ES-I3 (cell line): ENCODE measurements at regions not wholly inside any gene's neighbourhood (a gene's known extent, or its start where the extent isn't known, plus 50 kb on each side); places are given as distances from the start of the nearest gene placed in this dataset.

Source experiments
- H3K36me3 ChIP-seq: 2 replicates; pipeline ENCODE4 v1.6.1; 2013; ENCODE audit warnings: mild to moderate bottlenecking, low read length, control low read depth, moderate library complexity; ENCODE audit not compliant: insufficient read depth
- H3K4me1 ChIP-seq: 2 replicates; pipeline ENCODE4 v1.6.1; 2013; ENCODE audit warnings: mild to moderate bottlenecking, control low read depth, low read length; ENCODE audit not compliant: insufficient read depth
- H3K9ac ChIP-seq: 2 replicates; pipeline ENCODE4 v1.6.1; 2013; ENCODE audit warnings: low read depth, mild to moderate bottlenecking, low read length, moderate library complexity
- H3K9me3 ChIP-seq: 2 replicates; pipeline ENCODE4 v1.6.1; 2013; ENCODE audit warnings: mild to moderate bottlenecking, low read length, moderate library complexity; ENCODE audit not compliant: control insufficient read depth, insufficient read depth

DNA sequence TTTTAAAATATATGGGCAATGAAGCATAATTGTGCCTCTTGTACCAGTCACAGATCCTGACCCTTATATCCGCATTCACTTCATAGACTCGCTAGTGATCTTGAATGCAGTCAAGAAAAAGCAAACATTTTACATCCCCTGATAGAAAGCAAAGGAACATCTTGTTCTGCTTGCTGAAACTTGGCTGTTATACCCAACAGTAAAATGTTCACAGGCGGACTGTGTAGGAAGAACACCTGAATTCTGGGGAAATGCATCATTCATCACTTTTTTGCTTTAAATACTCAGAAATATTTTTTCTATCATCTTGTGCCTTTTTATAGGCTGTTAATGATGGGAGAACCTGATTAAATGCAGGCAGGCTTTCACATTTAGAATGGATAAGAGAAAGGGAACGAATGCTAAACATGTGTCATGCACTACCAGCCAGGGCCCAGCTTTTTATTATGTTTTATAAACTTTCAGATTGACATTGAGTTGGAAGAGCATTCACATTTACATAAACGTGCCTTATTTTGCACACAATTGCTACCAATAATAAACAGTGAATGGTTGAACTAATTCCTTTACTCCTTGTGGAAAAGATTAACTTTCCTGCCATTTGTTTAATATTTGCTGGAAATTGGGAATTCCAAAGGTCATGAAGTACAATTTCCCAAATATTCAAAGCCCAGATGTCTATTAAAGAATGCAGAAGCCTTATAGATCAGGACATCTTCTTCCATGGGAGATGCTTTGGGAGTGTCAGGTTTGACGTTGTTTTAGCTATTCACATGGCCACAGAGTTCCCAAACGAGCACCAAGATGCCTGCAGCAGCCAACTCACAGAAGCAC lies 756.2 kb downstream of the TLE1 start:
- no peaks in the 10 kb centered on the region for H3K4me1 ChIP-seq
- no peaks in the 10 kb centered on the region for H3K36me3 ChIP-seq
- H3K9me3 ChIP-seq = no peaks in the 10 kb centered on the region
- no peak overlapping the region for H3K9ac ChIP-seq

- H3K9me3 ChIP-seq = no peaks in the 10 kb centered on the region
- H3K4me1 ChIP-seq = no peaks in the 10 kb centered on the region
- no peak overlapping the region for H3K9ac ChIP-seq
- H3K36me3 ChIP-seq = no peaks in the 10 kb centered on the region
Measured at GRCh38 chr9:80932181-80932580, 757.2 kb downstream of the TLE1 start.

GRCh38 chr9:80931163-80931562 lies 758.2 kb downstream of the TLE1 start:
- no peaks in the 10 kb centered on the region for H3K9me3 ChIP-seq
- no peaks in the 10 kb centered on the region; the same call in 1 of the 2 replicates for H3K36me3 ChIP-seq
- H3K9ac ChIP-seq = no peak overlapping the region
- no peaks in the 10 kb centered on the region for H3K4me1 ChIP-seq

- Histone ChIP-seq H3K36me3 (no peaks in the 10 kb centered on the region; the same call in 1 of the 2 replicates), H3K4me1 (no peaks in the 10 kb centered on the region), H3K9me3 (no peaks in the 10 kb centered on the region), H3K9ac (no peak overlapping the region)
Measured at GRCh38 chr9:80928697-80929096, 760.6 kb downstream of the TLE1 start.

- H3K36me3 ChIP-seq = no peaks in the 10 kb centered on the region; the same call in 1 of the 2 replicates
- H3K4me1 ChIP-seq = no peaks in the 10 kb centered on the region
- peaks cover 2% of the 10 kb centered on the region; the same call in 1 of the 2 replicates for H3K9me3 ChIP-seq
- no peak overlapping the region for H3K9ac ChIP-seq
Measured at GRCh38 chr9:80926611-80927010, 762.7 kb downstream of the TLE1 start.

- Histone ChIP-seq H3K9ac (no peak overlapping the region), H3K9me3 (peaks cover 7% of the 10 kb centered on the region; the same call in 1 of the 2 replicates), H3K4me1 (no peaks in the 10 kb centered on the region), H3K36me3 (no peaks in the 10 kb centered on the region; the same call in 1 of the 2 replicates)
Measured at GRCh38 chr9:80922544-80922943, 766.8 kb downstream of the TLE1 start.

- H3K4me1 ChIP-seq = no peaks in the 10 kb centered on the region
Measured at GRCh38 chr9:80906728-80907127, 782.6 kb downstream of the TLE1 start.

DNA sequence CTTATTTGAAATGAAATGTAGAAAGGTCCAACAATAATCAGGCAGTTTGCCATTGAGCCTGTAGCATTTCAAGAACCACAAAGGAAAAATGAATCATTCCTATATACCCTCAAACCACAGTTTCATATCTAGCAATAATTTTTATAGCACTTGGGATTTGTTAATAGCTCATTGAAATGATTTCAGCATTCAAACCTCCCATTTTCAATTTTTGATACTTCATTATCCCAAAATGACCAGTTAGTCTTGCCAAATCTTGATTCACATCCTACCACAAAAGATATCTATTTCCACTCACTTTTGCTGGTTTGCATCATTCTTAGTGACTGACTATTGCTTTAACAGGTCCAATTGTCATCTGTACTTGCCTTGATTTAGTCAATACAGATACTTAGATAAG lies 790.1 kb downstream of the TLE1 start:
- Histone ChIP-seq H3K36me3 (no peaks in the 10 kb centered on the region), H3K9me3 (no peaks in the 10 kb centered on the region), H3K4me1 (no peaks in the 10 kb centered on the region), H3K9ac (no peak overlapping the region)

More at GRCh38 chr9:80906728-80907127, 782.6 kb downstream of the TLE1 start:
- no peaks in the 10 kb centered on the region for H3K9me3 ChIP-seq
- no peak overlapping the region for H3K9ac ChIP-seq
- no peaks in the 10 kb centered on the region for H3K36me3 ChIP-seq

GRCh38 chr9:80893190-80893589 lies 796.2 kb downstream of the TLE1 start:
- H3K9me3 ChIP-seq = no peaks in the 10 kb centered on the region
- H3K4me1 ChIP-seq = no peaks in the 10 kb centered on the region
- H3K9ac ChIP-seq = no peak overlapping the region

GRCh38 chr9:80892703-80893102 lies 796.6 kb downstream of the TLE1 start:
- no peak overlapping the region for H3K9ac ChIP-seq
- H3K36me3 ChIP-seq = no peaks in the 10 kb centered on the region
- no peaks in the 10 kb centered on the region for H3K4me1 ChIP-seq
- no peaks in the 10 kb centered on the region for H3K9me3 ChIP-seq

More at GRCh38 chr9:80893190-80893589, 796.2 kb downstream of the TLE1 start:
- H3K36me3 ChIP-seq = no peaks in the 10 kb centered on the region

DNA sequence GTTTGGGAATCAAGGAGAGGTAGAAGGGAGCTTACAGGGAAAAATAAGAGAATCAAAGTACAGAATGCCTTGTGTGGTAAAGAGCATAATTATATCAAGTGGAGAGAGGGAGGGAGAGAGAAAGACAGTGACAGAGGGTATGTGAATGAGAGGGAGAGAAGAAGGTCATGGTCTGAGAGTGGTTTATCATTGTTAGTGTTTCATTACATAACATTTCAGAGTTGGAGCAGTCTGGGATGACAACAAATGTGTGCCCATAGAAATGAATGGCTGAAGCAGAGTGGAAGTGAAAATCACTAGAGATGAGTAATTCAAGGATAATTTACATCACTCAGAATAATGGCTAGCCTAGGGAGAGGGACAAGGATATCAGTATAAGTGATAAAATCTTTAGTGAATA lies 799.2 kb downstream of the TLE1 start:
- Histone ChIP-seq H3K4me1 (no peaks in the 10 kb centered on the region), H3K36me3 (no peaks in the 10 kb centered on the region), H3K9ac (no peak overlapping the region), H3K9me3 (no peaks in the 10 kb centered on the region)

DNA sequence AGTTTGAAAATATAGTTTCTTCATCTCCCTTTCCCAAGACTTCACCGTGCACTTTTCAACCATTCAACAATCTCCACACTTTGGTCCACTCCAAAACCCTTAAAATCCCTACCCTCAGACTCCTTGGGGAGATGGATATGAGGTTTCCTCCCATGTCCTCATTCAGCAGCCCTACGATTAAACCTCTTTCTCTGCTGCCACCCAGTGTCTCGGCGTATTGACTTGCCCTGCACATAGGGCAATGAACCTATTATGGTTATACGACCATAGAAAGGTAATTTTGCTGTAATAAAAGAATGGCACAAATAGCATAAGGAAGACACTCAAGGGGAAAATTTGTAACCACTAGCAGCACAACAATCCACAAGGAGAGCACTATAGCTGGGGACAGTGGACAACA lies 803.5 kb downstream of the TLE1 start:
- Histone ChIP-seq H3K9me3 (no peaks in the 10 kb centered on the region), H3K4me1 (0 out of 2 replicates have a peak, but pooled peaks cover 9% of the 10 kb centered on the region), H3K9ac (no peak overlapping the region), H3K36me3 (no peaks in the 10 kb centered on the region)

- no peak overlapping the region for H3K9ac ChIP-seq
- no peaks in the 10 kb centered on the region for H3K36me3 ChIP-seq
- H3K9me3 ChIP-seq = no peaks in the 10 kb centered on the region
- 0 out of 2 replicates have a peak, but pooled peaks cover 9% of the 10 kb centered on the region for H3K4me1 ChIP-seq
Measured at GRCh38 chr9:80883826-80884579, 805.3 kb downstream of the TLE1 start.

DNA sequence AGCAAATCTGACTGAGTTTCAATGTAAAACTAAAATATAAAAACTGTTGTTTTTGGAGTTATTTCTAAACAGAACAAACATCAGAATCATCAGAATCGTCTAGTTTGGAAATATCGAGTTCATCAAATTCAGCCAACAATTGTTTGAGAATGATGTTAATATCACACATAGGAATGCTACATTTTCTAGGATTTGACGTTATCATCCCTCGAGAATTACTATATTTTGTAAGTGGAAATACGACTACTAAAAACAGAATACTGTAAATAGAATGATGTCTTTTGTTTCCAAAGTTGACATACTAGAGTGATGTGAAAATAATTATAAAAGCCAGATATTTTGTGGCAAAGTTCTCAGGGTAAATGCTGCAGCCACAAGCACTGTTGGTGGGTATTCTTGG lies 805.9 kb downstream of the TLE1 start:
- Histone ChIP-seq H3K36me3 (no peaks in the 10 kb centered on the region), H3K9ac (no peak overlapping the region), H3K4me1 (0 out of 2 replicates have a peak, but pooled peaks cover 9% of the 10 kb centered on the region), H3K9me3 (no peaks in the 10 kb centered on the region)
